K562 (cell line): ENCODE measurements at regions not wholly inside any gene's neighbourhood (a gene's known extent, or its start where the extent isn't known, plus 50 kb on each side); places are given as distances from the start of the nearest gene placed in this dataset.

Experiments
- EP300 ChIP-seq: IDR thresholded peaks from 2 replicates; pipeline ENCODE4 v1.6.1; 2012; ENCODE audit warnings: low read length, improper control_type of control experiment
- FOSL1 ChIP-seq: fragments of 200-800 bp; sonication (Bioruptor generic); conservative IDR thresholded peaks from 2 replicates; pipeline ENCODE4 v1.6.1; 2016; ENCODE audit warnings: missing genetic modification characterization, missing compliant biosample characterization
- JUNB ChIP-seq: fragments of 450-650 bp; formaldehyde crosslinking; conservative IDR thresholded peaks from 2 replicates; pipeline ENCODE4 v1.4.0; 2020; ENCODE audit warnings: mild to moderate bottlenecking
- MAZ ChIP-seq, 2 experiments: fragments of 450-650 bp in 1 of 2; sonication (generic) in 1 of 2; formaldehyde crosslinking; IDR thresholded peaks in 1 of 2; conservative IDR thresholded peaks in 1 of 2; 2 replicates each; pipeline versions ENCODE4 v1.4.0 to v1.5.0; 2020; ENCODE audit warnings: mild to moderate bottlenecking in 1 of 2, missing genetic modification reagents in 1 of 2
- NBN ChIP-seq: fragments of 450-650 bp; IDR thresholded peaks from 2 replicates; pipeline ENCODE4 v1.6.1; 2016; ENCODE audit warnings: low read depth, mild to moderate bottlenecking
- OTX1 ChIP-seq: fragments of 450-650 bp; formaldehyde crosslinking; IDR thresholded peaks from 2 replicates; pipeline ENCODE4 v1.4.0; 2022; ENCODE audit warnings: mild to moderate bottlenecking
- ZNF785 ChIP-seq: fragments of 250-450 bp; sonication (Bioruptor Pico); IDR thresholded peaks from 2 replicates; pipeline ENCODE4 v1.4.0; 2020; ENCODE audit warnings: mild to moderate bottlenecking
- TF ChIP-seq, protein P1 (sequence below): sonication (generic); formaldehyde crosslinking; IDR thresholded peaks from 2 replicates; pipeline ENCODE4 v1.8.0; 2022; ENCODE audit warnings: missing genetic modification reagents, mild to moderate bottlenecking, borderline replicate concordance
- TF ChIP-seq, protein P2 (sequence below), 3 experiments: IDR thresholded peaks in 2 of 3; conservative IDR thresholded peaks in 1 of 3; 2 replicates each; pipeline ENCODE4 v1.5.1; 2011 to 2012; ENCODE audit warnings: low read length in 3 of 3, mild to moderate bottlenecking in 3 of 3, control low read depth in 2 of 3, improper control_type of control experiment in 1 of 3, inconsistent platforms in 1 of 3, low read depth in 1 of 3, mixed read lengths in 1 of 3, moderate library complexity in 1 of 3; ENCODE audit not compliant: insufficient read depth in 2 of 3

DNA sequence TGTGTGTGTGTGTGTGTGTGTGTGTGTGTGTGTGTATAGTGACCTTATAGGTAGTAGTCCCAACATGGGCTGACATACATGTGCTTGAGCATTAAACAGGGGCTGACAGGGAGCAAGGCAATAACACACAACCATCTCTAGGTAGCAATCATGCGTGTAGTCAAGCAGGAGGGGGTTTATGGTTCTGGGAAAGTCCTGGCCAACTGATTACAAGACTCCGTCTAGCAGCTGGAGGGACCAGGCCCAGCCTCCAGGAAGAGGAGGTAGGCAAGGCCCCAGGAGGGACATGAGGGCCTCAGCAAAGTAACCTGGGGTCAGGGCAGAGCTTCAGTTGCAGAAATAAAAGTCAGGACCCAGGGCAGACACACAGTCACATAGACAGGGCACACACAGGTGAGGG, 60.6 kb upstream of the E2F3 start:
- TF ChIP-seq, protein P1, sequence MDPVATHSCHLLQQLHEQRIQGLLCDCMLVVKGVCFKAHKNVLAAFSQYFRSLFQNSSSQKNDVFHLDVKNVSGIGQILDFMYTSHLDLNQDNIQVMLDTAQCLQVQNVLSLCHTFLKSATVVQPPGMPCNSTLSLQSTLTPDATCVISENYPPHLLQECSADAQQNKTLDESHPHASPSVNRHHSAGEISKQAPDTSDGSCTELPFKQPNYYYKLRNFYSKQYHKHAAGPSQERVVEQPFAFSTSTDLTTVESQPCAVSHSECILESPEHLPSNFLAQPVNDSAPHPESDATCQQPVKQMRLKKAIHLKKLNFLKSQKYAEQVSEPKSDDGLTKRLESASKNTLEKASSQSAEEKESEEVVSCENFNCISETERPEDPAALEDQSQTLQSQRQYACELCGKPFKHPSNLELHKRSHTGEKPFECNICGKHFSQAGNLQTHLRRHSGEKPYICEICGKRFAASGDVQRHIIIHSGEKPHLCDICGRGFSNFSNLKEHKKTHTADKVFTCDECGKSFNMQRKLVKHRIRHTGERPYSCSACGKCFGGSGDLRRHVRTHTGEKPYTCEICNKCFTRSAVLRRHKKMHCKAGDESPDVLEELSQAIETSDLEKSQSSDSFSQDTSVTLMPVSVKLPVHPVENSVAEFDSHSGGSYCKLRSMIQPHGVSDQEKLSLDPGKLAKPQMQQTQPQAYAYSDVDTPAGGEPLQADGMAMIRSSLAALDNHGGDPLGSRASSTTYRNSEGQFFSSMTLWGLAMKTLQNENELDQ: no peak
- TF ChIP-seq, protein P2, sequence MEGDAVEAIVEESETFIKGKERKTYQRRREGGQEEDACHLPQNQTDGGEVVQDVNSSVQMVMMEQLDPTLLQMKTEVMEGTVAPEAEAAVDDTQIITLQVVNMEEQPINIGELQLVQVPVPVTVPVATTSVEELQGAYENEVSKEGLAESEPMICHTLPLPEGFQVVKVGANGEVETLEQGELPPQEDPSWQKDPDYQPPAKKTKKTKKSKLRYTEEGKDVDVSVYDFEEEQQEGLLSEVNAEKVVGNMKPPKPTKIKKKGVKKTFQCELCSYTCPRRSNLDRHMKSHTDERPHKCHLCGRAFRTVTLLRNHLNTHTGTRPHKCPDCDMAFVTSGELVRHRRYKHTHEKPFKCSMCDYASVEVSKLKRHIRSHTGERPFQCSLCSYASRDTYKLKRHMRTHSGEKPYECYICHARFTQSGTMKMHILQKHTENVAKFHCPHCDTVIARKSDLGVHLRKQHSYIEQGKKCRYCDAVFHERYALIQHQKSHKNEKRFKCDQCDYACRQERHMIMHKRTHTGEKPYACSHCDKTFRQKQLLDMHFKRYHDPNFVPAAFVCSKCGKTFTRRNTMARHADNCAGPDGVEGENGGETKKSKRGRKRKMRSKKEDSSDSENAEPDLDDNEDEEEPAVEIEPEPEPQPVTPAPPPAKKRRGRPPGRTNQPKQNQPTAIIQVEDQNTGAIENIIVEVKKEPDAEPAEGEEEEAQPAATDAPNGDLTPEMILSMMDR (IDR thresholded peaks at IDR 0.05 in 2 of 3, conservative IDR thresholded peaks at IDR 0.05 in 1 of 3; ENCODE audit: insufficient read depth in 2 of 3, low read depth in 1 of 3, low read length in 3 of 3): no peak
- TF ChIP-seq NBN: no peak
- no peak for TF ChIP-seq FOSL1 (tag)
- no peak for TF ChIP-seq ZNF785
- no peak for TF ChIP-seq JUNB (CRISPR knock-in tag)
- TF ChIP-seq OTX1 (CRISPR knock-in tag): no peak
- TF ChIP-seq MAZ (CRISPR knock-in tag; conservative IDR thresholded peaks at IDR 0.05 in 1 of 2, IDR thresholded peaks at IDR 0.05 in 1 of 2): no peak
- TF ChIP-seq EP300: no peak
